ENCODE measurements at regions not wholly inside any gene's neighbourhood (a gene's known extent, or its start where the extent isn't known, plus 50 kb on each side); places are given as distances from the start of the nearest gene placed in this dataset.

DNA sequence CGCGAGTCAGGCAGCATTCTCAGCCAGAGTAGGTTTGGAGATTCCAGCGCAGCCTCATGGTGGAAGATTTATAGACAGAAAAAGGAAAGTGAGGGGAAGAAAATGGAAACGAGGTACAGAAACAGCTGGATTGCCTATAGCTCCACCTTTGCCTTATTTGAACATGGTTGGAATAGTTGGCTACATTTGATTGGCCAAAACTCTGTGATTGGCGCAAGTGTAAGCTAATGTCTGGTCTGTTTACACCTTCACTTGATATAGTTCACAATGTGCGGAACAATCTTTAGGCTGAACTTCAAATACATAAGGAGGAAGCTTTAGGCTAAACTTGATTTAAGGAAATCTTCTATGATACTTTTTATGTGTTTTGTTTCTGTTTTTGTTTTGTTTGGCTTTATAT, 1191.9 kb downstream of the NSUN3 start:
- TF ChIP-seq, protein P1, sequence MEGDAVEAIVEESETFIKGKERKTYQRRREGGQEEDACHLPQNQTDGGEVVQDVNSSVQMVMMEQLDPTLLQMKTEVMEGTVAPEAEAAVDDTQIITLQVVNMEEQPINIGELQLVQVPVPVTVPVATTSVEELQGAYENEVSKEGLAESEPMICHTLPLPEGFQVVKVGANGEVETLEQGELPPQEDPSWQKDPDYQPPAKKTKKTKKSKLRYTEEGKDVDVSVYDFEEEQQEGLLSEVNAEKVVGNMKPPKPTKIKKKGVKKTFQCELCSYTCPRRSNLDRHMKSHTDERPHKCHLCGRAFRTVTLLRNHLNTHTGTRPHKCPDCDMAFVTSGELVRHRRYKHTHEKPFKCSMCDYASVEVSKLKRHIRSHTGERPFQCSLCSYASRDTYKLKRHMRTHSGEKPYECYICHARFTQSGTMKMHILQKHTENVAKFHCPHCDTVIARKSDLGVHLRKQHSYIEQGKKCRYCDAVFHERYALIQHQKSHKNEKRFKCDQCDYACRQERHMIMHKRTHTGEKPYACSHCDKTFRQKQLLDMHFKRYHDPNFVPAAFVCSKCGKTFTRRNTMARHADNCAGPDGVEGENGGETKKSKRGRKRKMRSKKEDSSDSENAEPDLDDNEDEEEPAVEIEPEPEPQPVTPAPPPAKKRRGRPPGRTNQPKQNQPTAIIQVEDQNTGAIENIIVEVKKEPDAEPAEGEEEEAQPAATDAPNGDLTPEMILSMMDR (IDR thresholded peaks at IDR 0.05; ENCODE audit: borderline replicate concordance, extremely low read depth, low read length, poor library complexity, severe bottlenecking): no peak
- TF ChIP-seq EZH2 (IDR thresholded peaks at IDR 0.05; ENCODE audit: borderline replicate concordance, low read depth, low read length, severe bottlenecking): no peak

All from DND-41 (cell line).